ENCODE measurements at regions not wholly inside any gene's neighbourhood (a gene's known extent, or its start where the extent isn't known, plus 50 kb on each side); places are given as distances from the start of the nearest gene placed in this dataset.
A peak's percentile ranks its signal among the peaks of the same experiment; 100 is the strongest.
"Not testable (repeated sequence)": the region's sequence is repeated elsewhere in the genome, so short reads cannot be mapped to it uniquely, and the experiment has no call there.

DNA sequence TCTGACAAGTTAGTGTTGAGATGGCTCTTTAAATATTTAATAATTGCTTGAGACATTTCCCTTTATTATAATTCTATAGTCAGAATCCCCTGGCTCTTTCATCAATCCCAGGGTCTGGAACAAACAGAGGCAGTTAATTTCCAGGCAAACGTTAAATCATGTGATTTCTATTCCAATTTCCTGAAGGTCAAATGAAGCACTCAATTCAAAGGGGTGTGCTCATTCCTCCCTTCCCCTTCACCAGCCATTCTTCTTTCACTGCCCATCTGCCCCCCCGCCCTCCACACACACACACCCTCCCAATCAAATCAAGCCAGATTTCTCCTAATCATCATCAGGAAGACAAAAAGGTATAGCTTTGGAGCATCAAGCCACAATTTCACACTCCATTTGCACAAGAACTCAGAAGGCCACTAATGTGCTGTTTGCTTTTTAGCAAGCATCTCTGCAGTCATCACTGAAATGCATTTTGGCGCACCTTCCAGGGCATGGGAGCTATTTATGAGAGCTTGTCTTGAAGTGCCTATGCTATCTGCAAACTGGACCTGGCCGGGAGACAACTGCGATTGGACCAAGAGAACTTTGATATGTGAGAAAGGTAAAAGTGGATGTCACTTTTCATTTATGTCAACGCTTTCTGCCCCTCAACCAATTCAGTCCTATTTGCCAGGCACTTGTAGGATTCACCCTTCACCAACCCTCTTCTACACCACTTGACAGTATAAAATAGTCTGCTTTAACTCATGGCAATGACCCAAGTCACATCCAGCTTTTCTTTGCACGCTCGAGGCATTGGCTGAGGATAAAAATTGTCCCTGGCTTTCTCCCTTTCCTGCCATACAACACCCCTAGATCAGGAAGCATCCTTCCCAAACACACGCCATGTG lies 315.1 kb upstream of the API5 start:
- H3K4me1 Mint-ChIP-seq = no peaks in the 10 kb centered on the region
- H3K27me3 Mint-ChIP-seq (ENCODE audit: low read depth, poor library complexity) = no peaks in the 10 kb centered on the region
- DNase-seq = no peak
- H3K36me3 Mint-ChIP-seq (ENCODE audit: low read depth) = no peaks in the 10 kb centered on the region
- H3K4me3 Mint-ChIP-seq = no peak overlapping the region
- no peak for TF ChIP-seq CTCF (IDR thresholded peaks at IDR 0.05)
- H3K9me3 Mint-ChIP-seq = no peaks in the 10 kb centered on the region
- H3K27ac Mint-ChIP-seq = no peak overlapping the region

- H3K9me3 Mint-ChIP-seq = peaks cover 41% of the 10 kb centered on the region
- DNase-seq; H3K4me3 Mint-ChIP-seq; H3K27me3 Mint-ChIP-seq (ENCODE audit: low read depth, poor library complexity); H3K4me1 Mint-ChIP-seq; H3K36me3 Mint-ChIP-seq (ENCODE audit: low read depth); H3K27ac Mint-ChIP-seq: not testable (repeated sequence)
Measured at GRCh38 chr11:43004879-43005278, 306.9 kb upstream of the API5 start.

- TF ChIP-seq CTCF (IDR thresholded peaks at IDR 0.05) = no peak
- Mint-ChIP-seq H3K27ac (no peak overlapping the region), H3K4me3 (no peak overlapping the region), H3K36me3 (ENCODE audit: low read depth) (no peaks in the 10 kb centered on the region), H3K27me3 (ENCODE audit: low read depth, poor library complexity) (peaks cover 2% of the 10 kb centered on the region), H3K9me3 (peaks cover 21% of the 10 kb centered on the region), H3K4me1 (no peaks in the 10 kb centered on the region)
- DNase-seq = no peak
Measured at GRCh38 chr11:43010042-43010441, 301.8 kb upstream of the API5 start.

DNA sequence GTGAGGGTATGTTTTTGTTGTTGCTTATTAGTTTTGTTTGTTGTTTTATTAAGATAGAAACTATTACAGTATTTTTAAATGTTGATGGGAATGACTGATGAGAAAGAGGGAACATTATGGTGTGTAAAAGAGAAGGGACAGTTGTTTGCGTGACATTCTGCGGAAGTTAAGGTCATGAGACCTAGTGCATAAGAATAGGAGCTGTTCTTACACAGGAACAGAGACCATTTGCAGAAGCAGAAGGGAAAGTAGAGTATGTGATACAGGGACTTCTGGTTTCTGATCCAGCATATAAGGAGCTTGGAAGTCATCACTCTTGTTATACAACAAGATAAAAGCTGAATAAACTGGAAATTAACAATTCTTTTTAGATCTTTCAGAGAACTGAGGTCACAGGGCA lies 299.2 kb upstream of the API5 start:
- DNase-seq = no peak
- TF ChIP-seq CTCF (IDR thresholded peaks at IDR 0.05) = no peak
- no peaks in the 10 kb centered on the region for H3K9me3 Mint-ChIP-seq
- H3K4me1 Mint-ChIP-seq = no peaks in the 10 kb centered on the region
- no peaks in the 10 kb centered on the region for H3K27me3 Mint-ChIP-seq (ENCODE audit: low read depth, poor library complexity)
- no peak overlapping the region for H3K27ac Mint-ChIP-seq
- no peak overlapping the region for H3K4me3 Mint-ChIP-seq
- no peaks in the 10 kb centered on the region for H3K36me3 Mint-ChIP-seq (ENCODE audit: low read depth)

DNA sequence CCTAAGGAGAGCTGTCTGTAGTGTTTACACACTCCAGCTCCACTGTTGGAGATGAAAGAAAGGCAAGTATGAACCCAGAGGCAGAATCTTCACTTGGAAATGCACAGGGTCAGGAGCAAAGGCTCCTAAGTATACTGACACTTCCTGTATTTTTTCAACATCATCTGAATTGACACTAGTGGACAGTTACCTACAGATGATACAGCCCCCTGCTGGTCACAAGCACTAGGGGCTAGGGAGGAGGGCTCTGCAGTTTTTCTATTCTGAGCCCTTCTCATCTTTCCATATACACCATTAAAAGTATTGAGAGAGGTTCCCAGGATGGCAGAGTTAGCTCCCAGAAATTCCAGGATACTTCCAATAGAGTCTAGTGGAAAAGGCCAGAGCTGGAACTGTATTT lies 290.3 kb upstream of the API5 start:
- Mint-ChIP-seq H3K4me1 (peaks cover 4% of the 10 kb centered on the region), H3K4me3 (no peak overlapping the region), H3K27ac (no peak overlapping the region), H3K9me3 (no peaks in the 10 kb centered on the region), H3K36me3 (ENCODE audit: low read depth) (no peaks in the 10 kb centered on the region), H3K27me3 (ENCODE audit: low read depth, poor library complexity) (no peaks in the 10 kb centered on the region)
- TF ChIP-seq CTCF (IDR thresholded peaks at IDR 0.05) = peak; percentile 42
- peak; percentile 36 for DNase-seq

- no peaks in the 10 kb centered on the region for H3K27me3 Mint-ChIP-seq (ENCODE audit: low read depth, poor library complexity)
- no peak overlapping the region for H3K27ac Mint-ChIP-seq
Measured at GRCh38 chr11:43034341-43034740, 277.5 kb upstream of the API5 start.

More at GRCh38 chr11:43034341-43034740, 277.5 kb upstream of the API5 start:
- no peak for DNase-seq
- TF ChIP-seq CTCF (IDR thresholded peaks at IDR 0.05) = no peak
- Mint-ChIP-seq H3K36me3 (ENCODE audit: low read depth) (no peaks in the 10 kb centered on the region), H3K4me1 (no peaks in the 10 kb centered on the region), H3K4me3 (no peak overlapping the region), H3K9me3 (peaks cover 3% of the 10 kb centered on the region)
